COLO668 (cell line): ENCODE measurements at regions not wholly inside any gene's neighbourhood (a gene's known extent, or its start where the extent isn't known, plus 50 kb on each side); places are given as distances from the start of the nearest gene placed in this dataset.
"Not testable (repeated sequence)": the region's sequence is repeated elsewhere in the genome, so short reads cannot be mapped to it uniquely, and the experiment has no call there.

Experiments used
- DNase-seq: peaks from one replicate; lab custom pipeline; 2025; ENCODE audit not compliant: unreplicated experiment; lab: John Stamatoyannopoulos, UW

GRCh38 chr14:85336817-85337216, 193.1 kb upstream of the FLRT2 start:
- DNase-seq: no peak

- DNase-seq: no peak
Observed at GRCh38 chr14:85338895-85339294, 191.0 kb upstream of the FLRT2 start.

- no peak for DNase-seq
Observed at GRCh38 chr14:85342858-85343607, 186.9 kb upstream of the FLRT2 start.

- no peak for DNase-seq
Observed at GRCh38 chr14:85344171-85344570, 185.8 kb upstream of the FLRT2 start.

GRCh38 chr14:85344847-85345570, 184.9 kb upstream of the FLRT2 start:
- no peak for DNase-seq

- no peak for DNase-seq
Observed at GRCh38 chr14:85350667-85351066, 179.3 kb upstream of the FLRT2 start.

- not testable (repeated sequence) for DNase-seq
Observed at GRCh38 chr14:85352588-85352987, 177.4 kb upstream of the FLRT2 start.

GRCh38 chr14:85357120-85357519, 172.8 kb upstream of the FLRT2 start:
- no peak for DNase-seq

- DNase-seq: no peak
Observed at GRCh38 chr14:85358136-85358785, 171.7 kb upstream of the FLRT2 start.

GRCh38 chr14:85359505-85359904, 170.4 kb upstream of the FLRT2 start:
- no peak for DNase-seq

- DNase-seq: no peak
Observed at GRCh38 chr14:85363358-85363757, 166.6 kb upstream of the FLRT2 start.

GRCh38 chr14:85366226-85366625, 163.7 kb upstream of the FLRT2 start:
- DNase-seq: no peak

GRCh38 chr14:85380881-85381280, 149.1 kb upstream of the FLRT2 start:
- DNase-seq: no peak

GRCh38 chr14:85382341-85382740, 147.6 kb upstream of the FLRT2 start:
- DNase-seq: no peak

- no peak for DNase-seq
Observed at GRCh38 chr14:85387181-85387580, 142.8 kb upstream of the FLRT2 start.

GRCh38 chr14:85390236-85390635, 139.7 kb upstream of the FLRT2 start:
- no peak for DNase-seq

- no peak for DNase-seq
Observed at GRCh38 chr14:85391455-85391854, 138.5 kb upstream of the FLRT2 start.

GRCh38 chr14:85391892-85392291, 138.1 kb upstream of the FLRT2 start:
- DNase-seq: no peak

- no peak for DNase-seq
Observed at GRCh38 chr14:85399186-85399585, 130.8 kb upstream of the FLRT2 start.

- no peak for DNase-seq
Observed at GRCh38 chr14:85400678-85401077, 129.3 kb upstream of the FLRT2 start.

GRCh38 chr14:85401384-85401783, 128.6 kb upstream of the FLRT2 start:
- no peak for DNase-seq

GRCh38 chr14:85402569-85403162, 127.3 kb upstream of the FLRT2 start:
- no peak for DNase-seq
